NB4 (cell line): ENCODE measurements at regions not wholly inside any gene's neighbourhood (a gene's known extent, or its start where the extent isn't known, plus 50 kb on each side); places are given as distances from the start of the nearest gene placed in this dataset.
A peak's percentile ranks its signal among the peaks of the same experiment; 100 is the strongest.

ENCODE experiments used
- DNase-seq: peaks from one replicate; pipeline ENCODE4 v3.0.0; 2010; ENCODE audit warnings: low read depth
- H3K4me3 ChIP-seq: one replicate; pipeline ENCODE4 v1.5.1; 2011; ENCODE audit warnings: mild to moderate bottlenecking, low read depth, low read length, moderate library complexity
- CTCF ChIP-seq: IDR thresholded peaks from one replicate; pipeline ENCODE4 v1.5.1; 2012; ENCODE audit warnings: low read depth, low read length
- MAX ChIP-seq: IDR thresholded peaks from 2 replicates; pipeline ENCODE4 v1.6.1; 2011; ENCODE audit warnings: low read depth, low read length
- MYC ChIP-seq: IDR thresholded peaks from 2 replicates; pipeline ENCODE4 v1.6.1; 2011; ENCODE audit warnings: low read depth, low read length
- POLR2A ChIP-seq: IDR thresholded peaks from 2 replicates; pipeline ENCODE4 v1.6.1; 2011; ENCODE audit warnings: mild to moderate bottlenecking; ENCODE audit not compliant: insufficient read length; ENCODE audit errors: extremely low read depth

GRCh38 chr1:55289614-55290013 is 74.5 kb upstream of the USP24 start:
- DNase-seq = no peak
- TF ChIP-seq CTCF (peak; percentile 25), MAX (no peak)
- H3K4me3 ChIP-seq = no peak overlapping the region

- no peak for DNase-seq
- H3K4me3 ChIP-seq = no peak overlapping the region
- TF ChIP-seq MAX (no peak), CTCF (no peak), POLR2A (no peak), MYC (no peak)
Measured at GRCh38 chr1:55289042-55289441, 73.9 kb upstream of the USP24 start.

GRCh38 chr1:55288245-55288644 is 73.1 kb upstream of the USP24 start:
- TF ChIP-seq POLR2A = no peak
- TF ChIP-seq MAX = no peak
- no peak for TF ChIP-seq MYC
- no peak for TF ChIP-seq CTCF
- DNase-seq = no peak
- H3K4me3 ChIP-seq = no peak overlapping the region

- H3K4me3 ChIP-seq = no peak overlapping the region
Measured at GRCh38 chr1:55287723-55288122, 72.6 kb upstream of the USP24 start.

GRCh38 chr1:55286856-55287602 is 71.9 kb upstream of the USP24 start:
- DNase-seq = no peak
- H3K4me3 ChIP-seq = no peak overlapping the region
- no peak for TF ChIP-seq MYC
- TF ChIP-seq CTCF = no peak
- TF ChIP-seq MAX = no peak
- TF ChIP-seq POLR2A = no peak

More at GRCh38 chr1:55287723-55288122, 72.6 kb upstream of the USP24 start:
- TF ChIP-seq CTCF (no peak), MYC (no peak), POLR2A (no peak), MAX (no peak)
- DNase-seq = no peak

GRCh38 chr1:55285834-55286233 is 70.7 kb upstream of the USP24 start:
- DNase-seq = no peak
- TF ChIP-seq POLR2A = no peak
- TF ChIP-seq MYC = no peak
- TF ChIP-seq MAX = no peak
- TF ChIP-seq CTCF = no peak
- H3K4me3 ChIP-seq = no peak overlapping the region
